LNCaP clone FGC (cell line): ENCODE measurements at regions not wholly inside any gene's neighbourhood (a gene's known extent, or its start where the extent isn't known, plus 50 kb on each side); places are given as distances from the start of the nearest gene placed in this dataset.
"Not testable (repeated sequence)": the region's sequence is repeated elsewhere in the genome, so short reads cannot be mapped to it uniquely, and the experiment has no call there.

ENCODE experiments used
- DNase-seq: peaks from one replicate; pipeline ENCODE4 v3.0.0-alpha.2; 2011; ENCODE audit warnings: low read depth
- H3K4me3 ChIP-seq: 2 replicates; pipeline ENCODE4 v1.5.1; 2011; ENCODE audit warnings: mild to moderate bottlenecking, low read depth, low read length, control low read depth
- CTCF ChIP-seq: IDR thresholded peaks from 2 replicates; pipeline ENCODE4 v1.5.1; 2012; ENCODE audit warnings: mild to moderate bottlenecking; ENCODE audit not compliant: control insufficient read depth, insufficient read depth; ENCODE audit errors: extremely low read depth

GRCh38 chr12:124070394-124071074 lies 97.5 kb downstream of the ZNF664 start:
- not testable (repeated sequence) for DNase-seq, H3K4me3 ChIP-seq

- DNase-seq, result no peak
- TF ChIP-seq CTCF, result no peak
- H3K4me3 ChIP-seq, result no peak overlapping the region
Measured at GRCh38 chr12:124071075-124071443, 98.0 kb downstream of the ZNF664 start.

- no peak overlapping the region for H3K4me3 ChIP-seq
- no peak for DNase-seq
- TF ChIP-seq CTCF, result no peak
Measured at GRCh38 chr12:124073356-124074035, 100.5 kb downstream of the ZNF664 start.

GRCh38 chr12:124075841-124076240 lies 102.8 kb downstream of the ZNF664 start:
- DNase-seq, result no peak
- no peak overlapping the region for H3K4me3 ChIP-seq
- no peak for TF ChIP-seq CTCF

- no peak for DNase-seq
- TF ChIP-seq CTCF, result no peak
- no peak overlapping the region for H3K4me3 ChIP-seq
Measured at GRCh38 chr12:124077701-124078100, 104.7 kb downstream of the ZNF664 start.

GRCh38 chr12:124078800-124079199 lies 105.8 kb downstream of the ZNF664 start:
- H3K4me3 ChIP-seq, result no peak overlapping the region
- TF ChIP-seq CTCF, result no peak
- DNase-seq, result no peak

- DNase-seq, result no peak
- no peak for TF ChIP-seq CTCF
- no peak overlapping the region for H3K4me3 ChIP-seq
Measured at GRCh38 chr12:124080649-124081048, 107.6 kb downstream of the ZNF664 start.
